ENCODE measurements at regions not wholly inside any gene's neighbourhood (a gene's known extent, or its start where the extent isn't known, plus 50 kb on each side); places are given as distances from the start of the nearest gene placed in this dataset.

DNA sequence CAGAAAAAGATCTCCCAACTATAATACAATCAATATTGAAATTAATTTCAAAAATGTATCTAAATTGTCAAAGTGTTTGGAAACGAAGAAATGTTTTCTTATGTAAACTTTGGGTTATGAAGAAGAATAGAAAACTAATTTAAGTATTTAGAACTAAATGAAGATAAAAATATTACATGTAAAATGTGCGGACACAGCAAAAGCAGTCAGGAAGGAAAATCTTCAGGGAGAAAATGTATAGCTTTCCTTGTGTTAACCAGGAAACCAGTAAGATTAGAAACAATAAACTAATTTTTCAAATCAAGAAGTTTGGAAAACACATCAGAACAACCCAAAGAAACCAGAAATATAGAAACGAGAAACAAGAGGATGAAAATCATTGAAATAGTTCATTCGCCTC is 466.5 kb downstream of the BRD1 start:
- Histone ChIP-seq H3K4me1 (ENCODE audit: insufficient read depth, low read length, poor library complexity, severe bottlenecking) (no peaks in the 10 kb centered on the region), H3F3A (ENCODE audit: low read depth) (no peaks in the 10 kb centered on the region), H3K9ac (ENCODE audit: low read depth, low read length, poor library complexity, severe bottlenecking) (no peak overlapping the region), H3K9me3 (ENCODE audit: insufficient read depth, low read depth, low read length) (no peaks in the 10 kb centered on the region), H3K79me2 (ENCODE audit: insufficient read depth, low read length) (no peaks in the 10 kb centered on the region), H3K27me3 (ENCODE audit: insufficient read depth, low read length, poor library complexity, severe bottlenecking) (no peaks in the 10 kb centered on the region), H3K4me3 (ENCODE audit: low read length, poor library complexity, severe bottlenecking) (no peak overlapping the region), H2AFZ (ENCODE audit: low read length) (no peak overlapping the region), H3K36me3 (ENCODE audit: insufficient read depth, low read length) (no peaks in the 10 kb centered on the region), H3K9me2 (replicated peaks; ENCODE audit: low read depth, low read length) (no peaks in the 10 kb centered on the region), H3K4me2 (ENCODE audit: low read depth, low read length, poor library complexity, severe bottlenecking) (no peak overlapping the region), H4K20me1 (ENCODE audit: insufficient read depth, low read length, poor library complexity, severe bottlenecking) (no peaks in the 10 kb centered on the region)
- TF ChIP-seq EZH2phosphoT487 (IDR thresholded peaks at IDR 0.05; ENCODE audit: borderline replicate concordance), result no peak
- TF ChIP-seq, protein P1, sequence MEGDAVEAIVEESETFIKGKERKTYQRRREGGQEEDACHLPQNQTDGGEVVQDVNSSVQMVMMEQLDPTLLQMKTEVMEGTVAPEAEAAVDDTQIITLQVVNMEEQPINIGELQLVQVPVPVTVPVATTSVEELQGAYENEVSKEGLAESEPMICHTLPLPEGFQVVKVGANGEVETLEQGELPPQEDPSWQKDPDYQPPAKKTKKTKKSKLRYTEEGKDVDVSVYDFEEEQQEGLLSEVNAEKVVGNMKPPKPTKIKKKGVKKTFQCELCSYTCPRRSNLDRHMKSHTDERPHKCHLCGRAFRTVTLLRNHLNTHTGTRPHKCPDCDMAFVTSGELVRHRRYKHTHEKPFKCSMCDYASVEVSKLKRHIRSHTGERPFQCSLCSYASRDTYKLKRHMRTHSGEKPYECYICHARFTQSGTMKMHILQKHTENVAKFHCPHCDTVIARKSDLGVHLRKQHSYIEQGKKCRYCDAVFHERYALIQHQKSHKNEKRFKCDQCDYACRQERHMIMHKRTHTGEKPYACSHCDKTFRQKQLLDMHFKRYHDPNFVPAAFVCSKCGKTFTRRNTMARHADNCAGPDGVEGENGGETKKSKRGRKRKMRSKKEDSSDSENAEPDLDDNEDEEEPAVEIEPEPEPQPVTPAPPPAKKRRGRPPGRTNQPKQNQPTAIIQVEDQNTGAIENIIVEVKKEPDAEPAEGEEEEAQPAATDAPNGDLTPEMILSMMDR (conservative IDR thresholded peaks at IDR 0.05; ENCODE audit: low read length), result no peak

DNA sequence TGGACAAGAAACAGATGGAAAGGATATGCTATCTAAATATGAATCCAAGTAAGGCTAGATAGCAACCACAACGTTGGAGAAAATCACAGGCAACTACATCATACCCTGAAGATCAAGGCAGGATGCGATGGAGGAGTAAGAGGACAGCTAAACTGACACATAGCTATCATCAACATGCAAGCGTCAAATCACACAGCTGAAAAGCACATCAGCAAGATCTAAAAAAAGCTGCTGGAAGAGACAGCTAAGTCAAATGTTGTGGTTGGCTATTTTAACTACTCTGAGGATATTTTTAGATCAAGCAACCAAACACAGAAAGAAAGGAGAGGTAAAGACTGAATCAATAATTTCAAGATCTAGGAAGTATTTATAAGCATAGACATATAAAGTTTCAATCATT is 466.9 kb downstream of the BRD1 start:
- Histone ChIP-seq H3K4me1 (ENCODE audit: insufficient read depth, low read length, poor library complexity, severe bottlenecking) (no peaks in the 10 kb centered on the region), H3K4me2 (ENCODE audit: low read depth, low read length, poor library complexity, severe bottlenecking) (no peak overlapping the region)

DNA sequence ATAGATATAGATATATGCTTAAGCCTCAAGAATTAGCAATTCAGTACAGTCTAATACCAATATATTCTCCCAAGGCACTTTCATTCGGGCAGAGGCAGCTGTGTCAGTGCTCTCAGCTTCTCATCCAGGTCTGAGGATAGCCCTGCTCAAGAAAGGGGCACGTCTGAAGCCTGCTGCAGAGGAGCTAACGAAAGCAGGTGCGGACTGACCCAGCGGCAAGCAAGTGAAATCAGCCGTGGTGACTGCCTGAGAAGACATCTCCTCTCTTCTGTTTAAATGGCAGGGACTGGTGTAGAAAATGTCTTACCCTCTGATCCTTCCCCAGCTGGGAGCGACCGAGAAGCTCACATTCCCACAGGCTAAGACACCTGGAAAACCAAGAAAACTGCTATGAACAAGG is 468.6 kb downstream of the BRD1 start:
- Histone ChIP-seq H3K27me3 (ENCODE audit: insufficient read depth, low read length, poor library complexity, severe bottlenecking) (no peaks in the 10 kb centered on the region), H3F3A (ENCODE audit: low read depth) (no peaks in the 10 kb centered on the region), H3K9me3 (ENCODE audit: insufficient read depth, low read depth, low read length) (no peaks in the 10 kb centered on the region)

More for the DNA sequence above, 466.9 kb downstream of the BRD1 start:
- no peak for TF ChIP-seq EZH2phosphoT487 (IDR thresholded peaks at IDR 0.05; ENCODE audit: borderline replicate concordance)
- TF ChIP-seq, protein P1 (conservative IDR thresholded peaks at IDR 0.05; ENCODE audit: low read length), result no peak
- no peaks in the 10 kb centered on the region for H3K36me3 ChIP-seq (ENCODE audit: insufficient read depth, low read length)
- H4K20me1 ChIP-seq (ENCODE audit: insufficient read depth, low read length, poor library complexity, severe bottlenecking), result no peaks in the 10 kb centered on the region
- H3K9me2 ChIP-seq (replicated peaks; ENCODE audit: low read depth, low read length), result no peaks in the 10 kb centered on the region
- H3F3A ChIP-seq (ENCODE audit: low read depth), result no peaks in the 10 kb centered on the region
- H3K79me2 ChIP-seq (ENCODE audit: insufficient read depth, low read length), result no peaks in the 10 kb centered on the region
- no peaks in the 10 kb centered on the region for H3K27me3 ChIP-seq (ENCODE audit: insufficient read depth, low read length, poor library complexity, severe bottlenecking)
- H3K9me3 ChIP-seq (ENCODE audit: insufficient read depth, low read depth, low read length), result no peaks in the 10 kb centered on the region
- H3K9ac ChIP-seq (ENCODE audit: low read depth, low read length, poor library complexity, severe bottlenecking), result no peak overlapping the region
- H3K4me3 ChIP-seq (ENCODE audit: low read length, poor library complexity, severe bottlenecking), result no peak overlapping the region
- no peak overlapping the region for H2AFZ ChIP-seq (ENCODE audit: low read length)

More for the DNA sequence above, 468.6 kb downstream of the BRD1 start:
- Histone ChIP-seq H3K9me2 (replicated peaks; ENCODE audit: low read depth, low read length) (no peaks in the 10 kb centered on the region), H3K36me3 (ENCODE audit: insufficient read depth, low read length) (no peaks in the 10 kb centered on the region), H4K20me1 (ENCODE audit: insufficient read depth, low read length, poor library complexity, severe bottlenecking) (no peaks in the 10 kb centered on the region), H3K4me3 (ENCODE audit: low read length, poor library complexity, severe bottlenecking) (no peak overlapping the region), H2AFZ (ENCODE audit: low read length) (no peak overlapping the region), H3K4me1 (ENCODE audit: insufficient read depth, low read length, poor library complexity, severe bottlenecking) (no peaks in the 10 kb centered on the region), H3K9ac (ENCODE audit: low read depth, low read length, poor library complexity, severe bottlenecking) (no peak overlapping the region), H3K79me2 (ENCODE audit: insufficient read depth, low read length) (no peaks in the 10 kb centered on the region), H3K4me2 (ENCODE audit: low read depth, low read length, poor library complexity, severe bottlenecking) (no peak overlapping the region)
- TF ChIP-seq, protein P1 (conservative IDR thresholded peaks at IDR 0.05; ENCODE audit: low read length), result no peak
- TF ChIP-seq EZH2phosphoT487 (IDR thresholded peaks at IDR 0.05; ENCODE audit: borderline replicate concordance), result no peak
